T-helper 17 cell (primary cell): ENCODE measurements at regions not wholly inside any gene's neighbourhood (a gene's known extent, or its start where the extent isn't known, plus 50 kb on each side); places are given as distances from the start of the nearest gene placed in this dataset.
"Not testable (repeated sequence)": the region's sequence is repeated elsewhere in the genome, so short reads cannot be mapped to it uniquely, and the experiment has no call there.

Experiments
- ATAC-seq: fragments of 150-1000 bp; cut with Tn5 transposase; 2 replicates; pipeline ENCODE4 v1.10.0; 2021; ENCODE audit warnings: mild to moderate bottlenecking, moderate library complexity
- DNase-seq, 3 donors: peaks; one replicate each; pipeline versions ENCODE4 v3.0.0 to v3.0.0-alpha.2; 2020 to 2021
- H3K9me3 ChIP-seq: one replicate; pipeline ENCODE4 v1.7.0; 2013; ENCODE audit warnings: low read length, mild to moderate bottlenecking; ENCODE audit not compliant: control insufficient read depth, poor library complexity, severe bottlenecking
- H3K27ac Mint-ChIP-seq: one replicate; pipeline ENCODE4 v1.8.0; 2022; ENCODE audit warnings: mild to moderate bottlenecking, moderate library complexity, mixed read lengths
- H3K27me3 Mint-ChIP-seq: one replicate; pipeline ENCODE4 v1.8.0; 2022; ENCODE audit warnings: mixed read lengths
- H3K36me3 Mint-ChIP-seq: one replicate; pipeline ENCODE4 v1.8.0; 2022; ENCODE audit warnings: low read depth, mixed read lengths
- H3K4me1 Mint-ChIP-seq: one replicate; pipeline ENCODE4 v1.8.0; 2022; ENCODE audit warnings: mild to moderate bottlenecking, mixed read lengths
- H3K4me3 Mint-ChIP-seq: one replicate; pipeline ENCODE4 v1.8.0; 2022; ENCODE audit warnings: mild to moderate bottlenecking, moderate library complexity, mixed read lengths

DNA sequence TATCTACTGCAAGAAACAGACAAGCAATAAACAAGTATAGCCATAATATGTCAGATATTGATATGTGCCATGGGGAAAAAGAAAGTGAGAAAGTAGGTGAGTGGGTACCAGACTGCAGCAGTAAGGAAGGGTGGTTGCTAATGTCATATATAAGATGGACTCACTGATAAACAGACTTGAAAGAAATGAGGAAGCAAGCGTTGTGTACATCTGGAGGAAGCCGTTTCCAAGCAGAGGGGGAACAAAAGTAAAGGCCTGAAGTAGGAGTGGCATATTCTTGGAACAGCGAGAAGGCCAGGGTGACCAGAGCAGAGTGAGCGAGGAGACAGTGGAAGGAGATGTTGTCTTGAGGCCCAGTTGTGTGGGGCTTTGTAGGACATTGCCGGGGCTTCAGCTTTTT, 142.2 kb upstream of the MAP3K1 start:
- peak; percentile 57 for ATAC-seq

DNA sequence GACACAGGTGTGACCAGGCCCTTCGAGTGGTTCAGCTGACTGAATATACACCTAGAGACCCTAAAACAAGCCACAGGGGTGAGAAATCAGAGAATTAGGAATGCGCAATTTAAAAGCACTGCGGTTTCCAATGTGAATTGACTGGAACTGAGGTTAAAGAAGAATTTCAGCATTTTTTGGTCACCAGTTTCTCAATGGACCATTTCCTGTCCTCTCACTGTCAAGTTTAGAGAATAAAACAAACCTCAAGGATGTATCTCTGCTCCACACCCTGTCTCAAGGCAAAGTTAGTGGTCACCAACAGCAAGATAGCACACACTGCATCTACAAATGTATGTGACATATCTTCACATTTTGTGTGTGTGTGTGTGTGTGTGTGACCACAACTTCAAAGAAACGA, 143.8 kb upstream of the MAP3K1 start:
- H3K27ac Mint-ChIP-seq = no peak overlapping the region

More for the DNA sequence above, 142.2 kb upstream of the MAP3K1 start:
- H3K9me3 ChIP-seq = no peaks in the 10 kb centered on the region
- Mint-ChIP-seq H3K4me3 (no peak overlapping the region), H3K36me3 (no peaks in the 10 kb centered on the region), H3K27me3 (no peaks in the 10 kb centered on the region), H3K27ac (peak overlapping the region; percentile 1), H3K4me1 (peaks cover 22% of the 10 kb centered on the region)
- DNase-seq = no peak

DNA sequence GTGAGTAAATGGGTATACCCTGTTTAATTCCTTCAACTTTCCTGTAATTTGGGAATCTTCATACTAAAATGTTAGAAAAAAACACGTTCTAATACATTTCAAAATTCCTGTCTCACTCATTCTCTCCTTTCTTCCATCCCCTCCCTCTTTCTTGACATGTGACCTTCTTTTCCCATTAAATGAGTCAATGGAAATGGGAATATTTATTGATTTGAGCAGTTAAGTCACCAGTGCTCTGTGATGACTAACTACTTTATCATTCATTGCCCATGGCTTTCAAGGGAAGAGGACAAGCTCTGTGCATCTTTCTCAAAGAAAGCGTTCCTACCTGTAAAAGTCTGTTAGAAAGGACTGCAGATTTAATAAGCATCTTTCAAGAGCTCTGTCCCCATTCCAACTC, 144.4 kb upstream of the MAP3K1 start:
- DNase-seq = no peak
- H3K27ac Mint-ChIP-seq = peak overlapping the region; percentile 93
- no peaks in the 10 kb centered on the region for H3K27me3 Mint-ChIP-seq
- H3K4me1 Mint-ChIP-seq = peaks cover 25% of the 10 kb centered on the region
- no peaks in the 10 kb centered on the region for H3K9me3 ChIP-seq
- ATAC-seq = no peak
- no peaks in the 10 kb centered on the region for H3K36me3 Mint-ChIP-seq
- no peak overlapping the region for H3K4me3 Mint-ChIP-seq

More for the DNA sequence above, 143.8 kb upstream of the MAP3K1 start:
- DNase-seq (no peak), ATAC-seq (no peak)
- Mint-ChIP-seq H3K4me3 (no peak overlapping the region), H3K4me1 (peaks cover 25% of the 10 kb centered on the region), H3K36me3 (no peaks in the 10 kb centered on the region), H3K27me3 (no peaks in the 10 kb centered on the region)
- H3K9me3 ChIP-seq = no peaks in the 10 kb centered on the region

DNA sequence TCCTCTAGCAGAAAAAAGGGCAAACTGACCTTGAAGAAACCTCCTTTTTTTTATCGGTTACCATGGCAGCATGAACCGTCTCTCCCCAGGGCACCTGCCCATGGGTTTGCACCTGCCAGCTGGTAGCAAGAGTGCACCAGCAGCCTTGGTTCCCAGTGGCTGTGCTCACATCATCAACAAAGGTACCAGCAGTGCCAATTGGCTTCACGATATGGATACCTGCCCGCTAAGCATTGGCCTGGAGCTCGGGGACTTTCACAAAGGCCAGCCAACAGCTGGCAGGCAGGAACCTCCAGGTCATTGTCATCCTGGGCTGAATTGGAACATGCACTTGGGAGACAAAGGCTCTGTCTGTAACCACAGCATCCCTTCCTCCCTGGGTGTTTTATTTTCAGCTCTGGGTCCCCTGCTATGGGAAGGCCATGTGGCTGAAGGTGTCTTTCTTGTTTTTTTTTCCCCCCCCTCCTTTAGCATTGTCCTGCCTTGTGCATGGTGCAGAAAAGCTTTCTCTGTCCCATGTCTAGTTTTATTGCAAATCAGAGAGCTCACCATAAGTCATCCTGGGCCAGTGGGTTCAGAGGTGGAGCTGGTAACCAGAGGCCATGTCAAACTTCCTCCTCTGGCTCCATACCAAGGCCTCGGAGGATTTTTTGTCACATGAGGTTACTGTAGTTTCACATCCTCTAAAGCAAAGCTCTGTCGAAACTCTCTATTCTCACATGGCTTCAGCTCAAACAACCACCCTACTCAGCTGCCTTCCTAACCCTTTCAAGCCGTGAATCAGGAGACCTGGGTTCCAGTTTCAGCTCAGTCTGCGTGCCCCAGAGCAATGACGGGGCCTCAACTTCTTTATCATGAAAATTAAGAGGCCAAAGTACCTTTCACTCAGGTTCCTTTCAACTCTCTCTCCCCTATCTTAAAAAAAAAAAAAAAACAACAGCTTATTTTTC, 145.5 kb upstream of the MAP3K1 start:
- Mint-ChIP-seq H3K4me3 (peak overlapping the region; percentile 47), H3K27me3 (no peaks in the 10 kb centered on the region), H3K27ac (peak overlapping the region; percentile 93), H3K36me3 (no peaks in the 10 kb centered on the region), H3K4me1 (peaks cover 25% of the 10 kb centered on the region)
- DNase-seq (no peak), ATAC-seq (peak; percentile 84)
- no peaks in the 10 kb centered on the region for H3K9me3 ChIP-seq

DNA sequence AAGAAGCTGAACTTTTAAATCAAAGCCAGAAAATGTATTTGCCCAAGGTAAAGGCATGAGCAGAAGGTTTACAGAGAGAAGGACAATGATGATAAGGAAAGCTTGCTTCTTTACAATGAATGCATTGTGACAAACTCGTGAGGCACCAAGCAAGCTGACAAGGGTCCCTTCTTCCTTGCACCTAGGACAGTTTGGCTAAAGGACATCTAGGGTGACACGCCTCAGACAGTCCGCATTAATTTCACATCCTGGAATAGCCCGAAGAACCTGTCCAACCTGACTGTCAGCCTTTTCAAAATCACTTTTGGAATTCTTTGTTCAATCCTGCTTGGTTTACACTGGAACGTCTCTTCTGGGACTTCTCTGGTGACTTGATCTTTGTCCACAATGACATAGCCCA, 146.4 kb upstream of the MAP3K1 start:
- Mint-ChIP-seq H3K36me3 (no peaks in the 10 kb centered on the region), H3K4me1 (peaks cover 25% of the 10 kb centered on the region), H3K4me3 (no peak overlapping the region), H3K27ac (peak overlapping the region; percentile 93), H3K27me3 (no peaks in the 10 kb centered on the region)
- no peaks in the 10 kb centered on the region for H3K9me3 ChIP-seq
- DNase-seq (no peak), ATAC-seq (no peak)

DNA sequence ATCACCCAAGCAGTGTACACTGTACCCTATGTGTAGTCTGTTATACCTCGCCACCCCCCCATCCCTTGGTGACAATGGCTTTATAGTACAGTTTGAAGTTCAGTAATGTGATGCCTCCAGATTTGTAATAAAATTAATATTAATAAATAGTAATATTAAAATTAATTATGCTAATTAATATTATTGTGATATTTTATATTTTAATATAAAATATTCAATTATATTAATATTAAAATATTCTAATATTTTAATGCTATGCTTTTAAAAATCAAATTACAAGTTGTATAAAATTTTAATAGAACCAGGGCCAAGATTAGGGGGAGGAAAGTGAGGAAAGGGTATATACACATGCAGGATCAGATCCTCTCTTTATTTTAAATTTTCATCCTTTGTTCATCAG, 147.7 kb upstream of the MAP3K1 start:
- no peaks in the 10 kb centered on the region for H3K36me3 Mint-ChIP-seq
- no peak for DNase-seq
- H3K9me3 ChIP-seq = no peaks in the 10 kb centered on the region
- no peak overlapping the region for H3K27ac Mint-ChIP-seq
- H3K27me3 Mint-ChIP-seq = no peaks in the 10 kb centered on the region
- H3K4me3 Mint-ChIP-seq = no peak overlapping the region
- peaks cover 15% of the 10 kb centered on the region for H3K4me1 Mint-ChIP-seq
- ATAC-seq = no peak

DNA sequence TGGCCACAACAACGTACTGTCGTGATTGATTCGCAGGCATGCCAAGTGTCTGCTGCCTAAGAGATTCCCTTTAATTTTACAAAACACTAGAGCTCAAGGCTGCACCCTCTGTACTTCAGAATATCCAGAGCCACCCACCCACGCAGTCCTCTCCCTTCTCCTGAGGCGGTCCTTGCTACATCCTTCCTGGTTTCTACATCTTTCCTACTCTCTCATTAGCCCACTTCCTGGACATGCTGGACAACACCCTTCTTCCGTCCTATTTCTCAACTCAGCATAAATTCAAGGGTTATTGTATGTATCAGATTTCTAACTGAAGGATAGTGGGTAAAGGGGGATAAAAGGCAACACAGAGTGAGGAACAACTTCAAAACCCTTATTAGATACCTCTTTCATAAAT, 148.4 kb upstream of the MAP3K1 start:
- H3K9me3 ChIP-seq = no peaks in the 10 kb centered on the region
- no peak overlapping the region for H3K27ac Mint-ChIP-seq
- no peaks in the 10 kb centered on the region for H3K27me3 Mint-ChIP-seq
- H3K4me3 Mint-ChIP-seq = no peak overlapping the region
- no peaks in the 10 kb centered on the region for H3K36me3 Mint-ChIP-seq
- peaks cover 15% of the 10 kb centered on the region for H3K4me1 Mint-ChIP-seq
- DNase-seq = no peak
- ATAC-seq = no peak

DNA sequence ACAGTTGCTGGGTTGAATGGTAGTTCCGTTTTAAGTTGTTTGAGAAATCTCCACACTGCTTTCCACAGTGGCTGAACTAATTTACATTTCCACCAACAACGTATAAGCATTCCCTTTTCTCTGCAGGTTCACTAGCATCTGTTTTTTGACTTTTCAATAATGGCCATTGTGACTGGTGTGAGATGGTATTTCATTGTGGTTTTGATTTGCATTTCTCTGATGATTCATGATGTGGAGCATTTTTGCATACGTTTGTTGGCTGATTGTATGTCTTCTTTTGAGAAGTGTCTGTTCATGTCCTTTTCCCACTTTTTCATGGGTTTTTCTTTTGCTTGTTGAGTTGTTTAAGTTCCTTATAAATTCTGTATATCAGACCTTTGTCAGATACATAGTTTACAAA, 150.2 kb upstream of the MAP3K1 start:
- H3K9me3 ChIP-seq, ATAC-seq, H3K4me3 Mint-ChIP-seq, H3K36me3 Mint-ChIP-seq, H3K27me3 Mint-ChIP-seq, H3K27ac Mint-ChIP-seq, DNase-seq: not testable (repeated sequence)
- peaks cover 10% of the 10 kb centered on the region for H3K4me1 Mint-ChIP-seq

DNA sequence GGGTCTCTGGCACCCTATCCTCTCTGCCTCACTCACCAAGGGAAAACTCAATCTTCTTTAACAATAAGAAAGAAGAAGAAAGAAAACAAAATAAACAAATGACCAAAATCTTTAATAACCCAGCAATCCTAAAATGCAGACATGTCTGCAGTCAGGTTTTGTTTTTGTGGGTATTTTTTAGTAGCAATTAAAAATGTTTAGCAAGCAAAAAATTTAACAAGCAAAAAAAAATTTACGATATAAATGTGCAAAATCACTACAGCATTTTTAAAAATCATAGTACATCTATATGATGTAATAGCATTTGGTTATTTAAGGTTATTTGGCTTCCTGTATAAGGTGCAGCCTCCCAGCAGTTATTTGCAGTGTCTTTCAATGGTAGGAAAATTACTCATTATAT, 151.3 kb upstream of the MAP3K1 start:
- H3K36me3 Mint-ChIP-seq = no peaks in the 10 kb centered on the region
- H3K4me1 Mint-ChIP-seq = peaks cover 6% of the 10 kb centered on the region
- H3K4me3 Mint-ChIP-seq = no peak overlapping the region
- no peaks in the 10 kb centered on the region for H3K27me3 Mint-ChIP-seq
- no peaks in the 10 kb centered on the region for H3K9me3 ChIP-seq
- peak overlapping the region; percentile 37 for H3K27ac Mint-ChIP-seq
- ATAC-seq (no peak), DNase-seq (no peak)

DNA sequence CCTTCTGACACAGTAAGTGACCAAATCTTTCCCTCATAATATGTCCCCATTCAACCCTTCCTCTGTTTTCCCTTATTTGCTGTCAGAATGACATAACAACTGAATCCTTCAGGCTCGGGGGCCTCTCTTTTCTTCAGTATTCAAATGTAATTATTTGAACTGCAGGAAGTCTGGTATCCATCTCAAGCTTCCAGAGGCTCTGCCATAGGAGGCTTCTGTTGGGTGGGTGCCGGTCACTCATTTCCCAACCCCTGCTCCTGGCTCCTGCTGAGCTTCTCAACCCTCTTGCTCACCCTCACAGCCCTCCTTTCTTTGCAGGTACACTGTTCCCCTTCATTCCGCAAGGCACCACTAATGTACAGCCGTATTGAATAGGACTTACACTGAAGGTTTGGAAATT, 151.8 kb upstream of the MAP3K1 start:
- H3K9me3 ChIP-seq = no peaks in the 10 kb centered on the region
- Mint-ChIP-seq H3K27ac (peak overlapping the region; percentile 37), H3K36me3 (no peaks in the 10 kb centered on the region), H3K4me3 (no peak overlapping the region), H3K4me1 (peaks cover 8% of the 10 kb centered on the region), H3K27me3 (no peaks in the 10 kb centered on the region)
- ATAC-seq = no peak
- no peak for DNase-seq

DNA sequence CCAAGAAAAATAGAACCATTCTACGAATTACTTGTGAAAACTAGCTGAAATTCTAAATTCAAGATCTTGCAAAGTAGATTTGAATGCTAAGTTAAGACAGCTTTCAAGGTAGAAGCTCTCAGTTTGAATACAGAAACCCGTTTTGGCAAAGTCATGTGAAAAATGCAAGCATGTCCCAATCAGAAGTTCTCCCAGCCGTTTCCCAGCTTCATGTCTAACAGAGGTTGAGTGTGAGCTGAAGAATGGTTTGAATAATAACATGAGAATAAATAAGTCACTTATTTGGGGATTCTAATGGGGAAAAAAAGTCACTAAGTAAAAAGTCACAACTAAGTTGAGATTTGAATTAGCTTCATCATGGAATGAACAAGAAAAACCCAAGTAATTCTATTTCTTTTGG, 152.5 kb upstream of the MAP3K1 start:
- no peaks in the 10 kb centered on the region for H3K27me3 Mint-ChIP-seq
- DNase-seq (no peak), ATAC-seq (no peak)
- H3K27ac Mint-ChIP-seq = no peak overlapping the region
- no peak overlapping the region for H3K4me3 Mint-ChIP-seq
- peaks cover 9% of the 10 kb centered on the region for H3K4me1 Mint-ChIP-seq
- no peaks in the 10 kb centered on the region for H3K36me3 Mint-ChIP-seq
- H3K9me3 ChIP-seq = no peaks in the 10 kb centered on the region

DNA sequence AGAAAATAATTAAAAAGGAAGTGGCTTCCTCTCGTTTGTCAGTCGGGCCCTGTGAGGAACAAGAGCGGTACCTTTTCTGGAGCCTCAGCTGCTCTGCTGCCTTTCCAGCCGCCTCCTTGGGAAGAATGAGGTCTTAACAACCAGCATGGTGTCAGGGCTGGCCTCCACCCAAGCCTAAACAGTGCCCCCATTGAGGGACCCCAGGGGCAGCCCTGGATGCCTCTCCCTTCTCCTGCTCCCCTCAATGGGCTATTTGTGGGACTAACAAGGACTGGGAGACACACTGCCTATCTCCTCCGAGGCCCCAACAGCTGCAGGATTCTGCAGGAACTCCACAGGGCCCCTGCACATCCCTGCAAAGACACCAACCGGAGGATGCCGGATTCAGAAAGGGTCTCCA, 155.4 kb upstream of the MAP3K1 start:
- H3K27me3 Mint-ChIP-seq = no peaks in the 10 kb centered on the region
- ATAC-seq = no peak
- no peak overlapping the region for H3K4me3 Mint-ChIP-seq
- no peaks in the 10 kb centered on the region for H3K9me3 ChIP-seq
- no peak for DNase-seq
- H3K4me1 Mint-ChIP-seq = peaks cover 13% of the 10 kb centered on the region
- peaks cover 3% of the 10 kb centered on the region for H3K36me3 Mint-ChIP-seq
- H3K27ac Mint-ChIP-seq = no peak overlapping the region

DNA sequence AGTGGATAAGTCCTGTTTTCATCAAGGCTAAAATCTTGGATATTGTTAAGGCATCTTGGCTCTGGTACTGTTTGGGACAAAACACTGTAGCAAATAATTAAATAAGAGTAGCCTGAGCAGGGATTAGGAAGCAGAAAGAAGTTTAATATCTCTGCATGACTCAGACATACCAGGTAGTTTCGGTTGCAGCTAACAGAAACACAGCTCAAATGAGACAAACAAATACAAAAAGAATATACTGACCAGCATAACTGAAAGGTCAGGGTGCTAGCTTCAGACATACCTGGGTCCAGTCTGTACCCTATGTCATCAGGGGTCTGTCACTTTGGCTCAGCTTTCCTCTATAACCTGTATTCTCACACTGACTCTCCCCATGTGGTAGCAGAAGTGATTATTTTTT, 156.4 kb upstream of the MAP3K1 start:
- ATAC-seq (no peak), DNase-seq (no peak)
- no peaks in the 10 kb centered on the region for H3K9me3 ChIP-seq
- Mint-ChIP-seq H3K36me3 (peaks cover 3% of the 10 kb centered on the region), H3K4me3 (no peak overlapping the region), H3K27ac (peak overlapping the region; percentile 29), H3K27me3 (no peaks in the 10 kb centered on the region), H3K4me1 (peaks cover 13% of the 10 kb centered on the region)
